A549 (cell line): ENCODE measurements at regions not wholly inside any gene's neighbourhood (a gene's known extent, or its start where the extent isn't known, plus 50 kb on each side); places are given as distances from the start of the nearest gene placed in this dataset.

ENCODE experiments used
- CEBPB ChIP-seq, 2 experiments: fragments of >200 bp in 1 of 2; sonication (Bioruptor Twin) in 1 of 2; formaldehyde crosslinking in 1 of 2; IDR thresholded peaks; 2 replicates each; pipeline ENCODE4 v1.6.1; 2012 to 2016
- CTCF ChIP-seq: fragments of >200 bp; sonication (Bioruptor Twin); formaldehyde crosslinking; IDR thresholded peaks from 3 replicates; pipeline ENCODE4 v1.5.1; 2016

GRCh38 chr12:19659501-19659900, 220.2 kb downstream of the AEBP2 start:
- no peak for TF ChIP-seq CTCF
- no peak for TF ChIP-seq CEBPB (IDR thresholded peaks at IDR 0.05)
